ENCODE measurements at regions not wholly inside any gene's neighbourhood (a gene's known extent, or its start where the extent isn't known, plus 50 kb on each side); places are given as distances from the start of the nearest gene placed in this dataset.

- TF ChIP-seq CTCF (IDR thresholded peaks at IDR 0.05; ENCODE audit: low read depth, low read length, poor library complexity, severe bottlenecking) (no peak), EZH2phosphoT487 (IDR thresholded peaks at IDR 0.05; ENCODE audit: borderline replicate concordance, low read length) (no peak)
Observed at GRCh38 chr2:240247868-240248720, 107.6 kb upstream of the OTOS start.

Data from DOHH2 (cell line).